ENCODE measurements at regions not wholly inside any gene's neighbourhood (a gene's known extent, or its start where the extent isn't known, plus 50 kb on each side); places are given as distances from the start of the nearest gene placed in this dataset.

- Histone ChIP-seq H3K27ac (no peak overlapping the region), H3K36me3 (no peaks in the 10 kb centered on the region), H3K4me1 (peaks cover 8% of the 10 kb centered on the region), H3K27me3 (no peaks in the 10 kb centered on the region), H3K9me3 (no peaks in the 10 kb centered on the region), H3K4me3 (no peak overlapping the region)
- DNase-seq (ENCODE audit: extremely low spot score in 2 of 2) = no peak
- intact Hi-C loops (cut with DNase I) = no loop called here
- TF ChIP-seq CTCF (IDR thresholded peaks at IDR 0.05) = no peak
- no peak for TF ChIP-seq POLR2AphosphoS5 (IDR thresholded peaks at IDR 0.05; ENCODE audit: insufficient read depth in 1 of 2, low read depth in 1 of 2)
- no peak for TF ChIP-seq POLR2A (IDR thresholded peaks at IDR 0.05)
Measured at GRCh38 chr3:117084277-117084676, 374.7 kb downstream of the TUSC7 start.

DNA sequence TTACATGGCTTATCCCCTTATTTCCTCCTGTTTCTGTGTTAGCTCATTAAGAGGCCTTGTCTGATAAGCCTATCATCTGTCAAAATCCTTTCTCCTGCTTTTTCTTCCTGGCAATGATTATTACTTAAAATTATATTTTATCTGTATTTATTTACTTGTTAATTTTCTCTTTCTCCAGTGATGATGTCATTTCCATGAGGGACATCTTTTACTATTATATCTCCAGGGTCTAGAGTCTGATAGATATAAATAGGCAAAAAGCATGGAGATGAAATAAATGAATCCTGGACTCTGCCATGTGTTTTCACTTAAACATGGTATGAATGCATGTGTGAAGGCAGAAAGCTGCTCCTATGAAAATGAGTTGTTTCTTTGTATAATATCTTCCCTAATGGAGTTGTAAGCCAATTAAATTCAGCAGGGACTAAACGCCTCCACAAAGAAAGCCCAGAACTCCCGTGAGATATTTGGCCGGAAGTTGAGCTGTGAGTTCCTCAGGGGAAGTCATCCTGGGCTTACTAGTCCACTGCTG is 375.2 kb downstream of the TUSC7 start:
- no peak for DNase-seq (ENCODE audit: extremely low spot score in 2 of 2)
- no peak overlapping the region for H3K27ac ChIP-seq
- H3K9me3 ChIP-seq = no peaks in the 10 kb centered on the region
- H3K4me1 ChIP-seq = peaks cover 8% of the 10 kb centered on the region
- intact Hi-C loops (cut with DNase I) = no loop called here
- no peaks in the 10 kb centered on the region for H3K27me3 ChIP-seq
- H3K4me3 ChIP-seq = no peak overlapping the region
- TF ChIP-seq POLR2AphosphoS5 (IDR thresholded peaks at IDR 0.05; ENCODE audit: insufficient read depth in 1 of 2, low read depth in 1 of 2) (no peak), POLR2A (IDR thresholded peaks at IDR 0.05) (no peak), CTCF (IDR thresholded peaks at IDR 0.05) (no peak)
- H3K36me3 ChIP-seq = no peaks in the 10 kb centered on the region

DNA sequence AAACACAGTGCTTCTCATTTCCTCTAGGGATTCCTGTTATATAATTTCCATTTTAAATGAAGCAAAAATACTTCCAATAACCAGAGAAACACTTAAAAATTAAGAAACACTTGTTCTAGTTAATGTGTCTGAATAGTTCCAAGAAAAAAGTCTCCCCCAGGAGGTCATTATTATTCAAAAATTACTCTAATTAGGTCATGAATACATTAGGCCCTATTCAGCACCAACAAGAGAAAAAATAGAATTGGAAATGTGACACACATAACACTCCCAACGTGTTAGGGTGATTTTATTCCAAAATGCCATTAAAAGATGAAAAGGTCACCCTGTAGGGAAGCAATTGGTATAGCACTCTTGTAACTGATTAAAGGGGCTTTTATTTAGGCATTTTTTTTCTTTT is 382.1 kb downstream of the TUSC7 start:
- Histone ChIP-seq H3K4me3 (no peak overlapping the region), H3K27ac (no peak overlapping the region), H3K36me3 (no peaks in the 10 kb centered on the region), H3K27me3 (no peaks in the 10 kb centered on the region), H3K9me3 (no peaks in the 10 kb centered on the region), H3K4me1 (no peaks in the 10 kb centered on the region)
- no peak for DNase-seq (ENCODE audit: extremely low spot score in 2 of 2)
- TF ChIP-seq CTCF (IDR thresholded peaks at IDR 0.05) = no peak
- TF ChIP-seq POLR2A (IDR thresholded peaks at IDR 0.05) = no peak
- no peak for TF ChIP-seq POLR2AphosphoS5 (IDR thresholded peaks at IDR 0.05; ENCODE audit: insufficient read depth in 1 of 2, low read depth in 1 of 2)
- intact Hi-C loops (cut with DNase I) = no loop called here

DNA sequence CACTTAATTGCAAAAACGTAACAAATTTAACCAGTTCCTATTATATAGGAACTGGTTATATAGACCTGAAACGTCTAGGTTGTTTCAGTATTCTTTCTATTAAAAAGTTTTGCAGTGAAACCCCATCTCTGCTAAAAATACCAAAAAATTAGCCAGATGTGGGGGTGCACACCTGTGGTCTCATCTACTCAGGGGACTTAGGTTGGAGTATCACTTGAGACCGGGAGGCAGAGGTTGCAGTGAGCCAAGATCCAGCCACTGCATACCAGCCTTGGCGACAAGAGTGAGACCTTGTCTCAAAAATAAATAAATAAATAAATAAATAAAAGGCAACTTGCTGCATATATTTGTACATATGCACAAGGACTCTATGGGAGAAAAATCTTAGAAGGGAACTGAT is 387.0 kb downstream of the TUSC7 start:
- no peak overlapping the region for H3K4me3 ChIP-seq
- TF ChIP-seq POLR2AphosphoS5 (IDR thresholded peaks at IDR 0.05; ENCODE audit: insufficient read depth in 1 of 2, low read depth in 1 of 2) (no peak), POLR2A (IDR thresholded peaks at IDR 0.05) (no peak), CTCF (IDR thresholded peaks at IDR 0.05) (no peak)
- no peaks in the 10 kb centered on the region for H3K4me1 ChIP-seq
- no peaks in the 10 kb centered on the region for H3K27me3 ChIP-seq
- no peaks in the 10 kb centered on the region for H3K36me3 ChIP-seq
- H3K27ac ChIP-seq = no peak overlapping the region
- intact Hi-C loops (cut with DNase I) = no loop called here
- no peaks in the 10 kb centered on the region for H3K9me3 ChIP-seq
- no peak for DNase-seq (ENCODE audit: extremely low spot score in 2 of 2)

DNA sequence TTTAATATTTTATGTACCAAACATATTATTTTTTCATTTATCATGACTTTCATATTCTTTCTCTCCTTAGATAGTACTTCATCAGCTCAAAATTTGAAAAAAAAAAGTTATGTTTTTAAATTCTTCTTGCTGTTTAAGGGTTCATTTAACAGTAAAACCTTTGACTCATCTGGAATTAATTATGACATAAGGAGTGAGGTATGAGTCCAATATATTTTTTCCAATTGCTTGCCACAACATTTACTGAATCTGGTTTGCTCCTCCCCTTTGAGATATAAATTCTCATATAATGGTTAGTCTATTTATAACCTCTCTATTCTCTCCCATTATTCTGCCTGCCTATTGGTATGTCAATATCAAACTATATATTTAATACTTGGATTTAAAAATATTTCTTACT is 387.8 kb downstream of the TUSC7 start:
- TF ChIP-seq POLR2A (IDR thresholded peaks at IDR 0.05) = no peak
- TF ChIP-seq POLR2AphosphoS5 (IDR thresholded peaks at IDR 0.05; ENCODE audit: insufficient read depth in 1 of 2, low read depth in 1 of 2) = no peak
- no peak for TF ChIP-seq CTCF (IDR thresholded peaks at IDR 0.05)
- Histone ChIP-seq H3K9me3 (no peaks in the 10 kb centered on the region), H3K27ac (no peak overlapping the region), H3K4me3 (no peak overlapping the region), H3K27me3 (no peaks in the 10 kb centered on the region), H3K36me3 (no peaks in the 10 kb centered on the region), H3K4me1 (no peaks in the 10 kb centered on the region)
- intact Hi-C loops (cut with DNase I) = no loop called here
- no peak for DNase-seq (ENCODE audit: extremely low spot score in 2 of 2)
